ENCODE measurements at regions not wholly inside any gene's neighbourhood (a gene's known extent, or its start where the extent isn't known, plus 50 kb on each side); places are given as distances from the start of the nearest gene placed in this dataset.

DNA sequence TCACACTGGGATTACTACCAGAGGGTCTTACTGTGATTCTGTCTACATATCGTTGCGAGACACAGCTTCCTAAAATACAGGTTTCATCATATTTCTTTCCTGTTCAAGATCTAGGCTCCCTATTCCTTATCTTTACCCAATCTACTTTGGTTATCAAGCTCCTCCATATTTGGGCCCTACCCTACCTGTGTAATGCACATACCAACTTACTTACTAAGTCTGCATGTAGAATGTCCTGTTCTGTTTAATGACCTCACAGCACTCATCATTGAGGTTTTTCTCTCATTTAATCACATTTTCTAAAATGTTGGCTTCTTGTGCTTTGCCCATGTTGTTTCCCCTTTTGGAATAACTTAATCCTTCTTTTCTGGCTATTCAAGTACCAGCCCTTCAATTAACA is 551.1 kb downstream of the ZEB2 start:
- H3K27ac ChIP-seq (ENCODE audit: low read depth, low read length) = no peak overlapping the region
- H4K20me1 ChIP-seq (ENCODE audit: low read depth, low read length) = 0 out of 2 replicates have a peak, but pooled peaks cover 4% of the 10 kb centered on the region
- H3K79me2 ChIP-seq (ENCODE audit: insufficient read depth, low read length) = no peaks in the 10 kb centered on the region
- TF ChIP-seq EZH2phosphoT487 (conservative IDR thresholded peaks at IDR 0.05; ENCODE audit: low read length) (no peak), CTCF (IDR thresholded peaks at IDR 0.05; ENCODE audit: insufficient read depth, low read length, poor library complexity, severe bottlenecking) (no peak)
- no peak overlapping the region for H3K9ac ChIP-seq (ENCODE audit: low read length)
- H3K27me3 ChIP-seq (ENCODE audit: low read length) = no peaks in the 10 kb centered on the region
- H3K36me3 ChIP-seq (ENCODE audit: low read length) = no peaks in the 10 kb centered on the region
- H3K4me2 ChIP-seq (ENCODE audit: low read depth, low read length, poor library complexity, severe bottlenecking) = no peak overlapping the region
- no peaks in the 10 kb centered on the region for H3K9me3 ChIP-seq (ENCODE audit: insufficient read depth, low read length)
- no peak overlapping the region for H3K4me3 ChIP-seq (ENCODE audit: insufficient read depth, low read length, poor library complexity, severe bottlenecking)
- no peaks in the 10 kb centered on the region for H3K9me2 ChIP-seq (replicated peaks; ENCODE audit: insufficient read depth, low read length)
- H2AFZ ChIP-seq (ENCODE audit: low read depth, low read length, severe bottlenecking) = no peak overlapping the region
- H3F3A ChIP-seq (ENCODE audit: insufficient read depth) = no peaks in the 10 kb centered on the region

GRCh38 chr2:143968360-143968759 is 551.6 kb downstream of the ZEB2 start:
- H3K27ac ChIP-seq (ENCODE audit: low read depth, low read length) = no peak overlapping the region
- TF ChIP-seq EZH2phosphoT487 (conservative IDR thresholded peaks at IDR 0.05; ENCODE audit: low read length) = no peak
- TF ChIP-seq CTCF (IDR thresholded peaks at IDR 0.05; ENCODE audit: insufficient read depth, low read length, poor library complexity, severe bottlenecking) = no peak
- no peaks in the 10 kb centered on the region for H3K9me2 ChIP-seq (replicated peaks; ENCODE audit: insufficient read depth, low read length)
- no peaks in the 10 kb centered on the region for H3K79me2 ChIP-seq (ENCODE audit: insufficient read depth, low read length)
- H4K20me1 ChIP-seq (ENCODE audit: low read depth, low read length) = 0 out of 2 replicates have a peak, but pooled peaks cover 4% of the 10 kb centered on the region
- no peaks in the 10 kb centered on the region for H3F3A ChIP-seq (ENCODE audit: insufficient read depth)
- no peak overlapping the region for H2AFZ ChIP-seq (ENCODE audit: low read depth, low read length, severe bottlenecking)
- no peaks in the 10 kb centered on the region for H3K9me3 ChIP-seq (ENCODE audit: insufficient read depth, low read length)
- H3K9ac ChIP-seq (ENCODE audit: low read length) = no peak overlapping the region
- no peak overlapping the region for H3K4me2 ChIP-seq (ENCODE audit: low read depth, low read length, poor library complexity, severe bottlenecking)
- no peaks in the 10 kb centered on the region for H3K36me3 ChIP-seq (ENCODE audit: low read length)
- H3K27me3 ChIP-seq (ENCODE audit: low read length) = no peaks in the 10 kb centered on the region
- H3K4me3 ChIP-seq (ENCODE audit: insufficient read depth, low read length, poor library complexity, severe bottlenecking) = no peak overlapping the region

GRCh38 chr2:143965493-143966164 is 554.3 kb downstream of the ZEB2 start:
- Histone ChIP-seq H3K9me3 (ENCODE audit: insufficient read depth, low read length) (no peaks in the 10 kb centered on the region), H3K9ac (ENCODE audit: low read length) (no peak overlapping the region), H2AFZ (ENCODE audit: low read depth, low read length, severe bottlenecking) (no peak overlapping the region), H4K20me1 (ENCODE audit: low read depth, low read length) (no peaks in the 10 kb centered on the region), H3F3A (ENCODE audit: insufficient read depth) (no peaks in the 10 kb centered on the region), H3K4me3 (ENCODE audit: insufficient read depth, low read length, poor library complexity, severe bottlenecking) (no peak overlapping the region), H3K4me2 (ENCODE audit: low read depth, low read length, poor library complexity, severe bottlenecking) (no peak overlapping the region), H3K27ac (ENCODE audit: low read depth, low read length) (no peak overlapping the region), H3K79me2 (ENCODE audit: insufficient read depth, low read length) (no peaks in the 10 kb centered on the region), H3K27me3 (ENCODE audit: low read length) (no peaks in the 10 kb centered on the region), H3K36me3 (ENCODE audit: low read length) (no peaks in the 10 kb centered on the region), H3K9me2 (replicated peaks; ENCODE audit: insufficient read depth, low read length) (no peaks in the 10 kb centered on the region)
- no peak for TF ChIP-seq CTCF (IDR thresholded peaks at IDR 0.05; ENCODE audit: insufficient read depth, low read length, poor library complexity, severe bottlenecking)
- TF ChIP-seq EZH2phosphoT487 (conservative IDR thresholded peaks at IDR 0.05; ENCODE audit: low read length) = no peak

Data from SU-DHL-6 (cell line).